Vagina (tissue), 2 donors: ENCODE measurements at regions not wholly inside any gene's neighbourhood (a gene's known extent, or its start where the extent isn't known, plus 50 kb on each side); places are given as distances from the start of the nearest gene placed in this dataset.

ENCODE experiments used
- POLR2AphosphoS5 ChIP-seq, 2 donors: sonication (generic); formaldehyde crosslinking; IDR thresholded peaks; one replicate each; pipeline ENCODE4 v1.9.0; 2017; ENCODE audit warnings: antibody characterized with exemption in 2 of 2, mild to moderate bottlenecking in 2 of 2, low read depth in 1 of 2; ENCODE audit not compliant: insufficient read depth in 1 of 2
- TF ChIP-seq, protein P1 (sequence below), 3 experiments: fragments of 450-650 bp in 2 of 3; fragments of 200-600 bp in 1 of 3; sonication (generic) in 1 of 3; IDR thresholded peaks; one replicate each; pipeline ENCODE4 v1.5.1; 2017 to 2019; ENCODE audit warnings: antibody characterized with exemption in 3 of 3, mild to moderate bottlenecking in 2 of 3, moderate library complexity in 2 of 3

DNA sequence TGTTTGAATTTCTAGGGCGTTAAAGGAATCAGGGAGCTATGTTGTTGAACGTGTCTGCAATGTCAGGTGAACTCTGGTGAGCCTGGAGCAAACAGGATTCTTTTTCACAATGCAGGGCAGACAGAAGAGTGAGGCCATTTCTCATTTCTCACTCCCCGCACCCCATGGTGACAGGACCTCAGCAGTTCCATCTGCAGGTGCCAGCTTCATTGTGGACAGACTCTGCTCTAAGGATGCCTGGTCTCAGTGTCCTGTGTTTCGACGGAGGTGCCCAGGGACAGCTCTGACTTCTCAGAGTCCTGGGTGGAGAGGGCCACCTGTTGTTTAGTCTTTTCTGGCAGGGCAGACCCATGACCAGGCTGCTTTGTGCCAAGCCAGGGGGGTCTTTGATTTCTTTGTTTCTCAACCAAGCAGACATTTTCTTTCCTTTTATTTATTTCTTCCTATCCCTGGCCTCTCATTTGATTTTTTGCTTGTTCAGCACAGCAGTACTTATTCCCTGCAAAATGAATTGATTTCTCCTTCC is 201.5 kb downstream of the RNF144A start:
- TF ChIP-seq, protein P1, sequence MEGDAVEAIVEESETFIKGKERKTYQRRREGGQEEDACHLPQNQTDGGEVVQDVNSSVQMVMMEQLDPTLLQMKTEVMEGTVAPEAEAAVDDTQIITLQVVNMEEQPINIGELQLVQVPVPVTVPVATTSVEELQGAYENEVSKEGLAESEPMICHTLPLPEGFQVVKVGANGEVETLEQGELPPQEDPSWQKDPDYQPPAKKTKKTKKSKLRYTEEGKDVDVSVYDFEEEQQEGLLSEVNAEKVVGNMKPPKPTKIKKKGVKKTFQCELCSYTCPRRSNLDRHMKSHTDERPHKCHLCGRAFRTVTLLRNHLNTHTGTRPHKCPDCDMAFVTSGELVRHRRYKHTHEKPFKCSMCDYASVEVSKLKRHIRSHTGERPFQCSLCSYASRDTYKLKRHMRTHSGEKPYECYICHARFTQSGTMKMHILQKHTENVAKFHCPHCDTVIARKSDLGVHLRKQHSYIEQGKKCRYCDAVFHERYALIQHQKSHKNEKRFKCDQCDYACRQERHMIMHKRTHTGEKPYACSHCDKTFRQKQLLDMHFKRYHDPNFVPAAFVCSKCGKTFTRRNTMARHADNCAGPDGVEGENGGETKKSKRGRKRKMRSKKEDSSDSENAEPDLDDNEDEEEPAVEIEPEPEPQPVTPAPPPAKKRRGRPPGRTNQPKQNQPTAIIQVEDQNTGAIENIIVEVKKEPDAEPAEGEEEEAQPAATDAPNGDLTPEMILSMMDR (IDR thresholded peaks at IDR 0.05): no peak
- TF ChIP-seq POLR2AphosphoS5 (IDR thresholded peaks at IDR 0.05; ENCODE audit: insufficient read depth in 1 of 2, low read depth in 1 of 2): no peak
